ENCODE measurements at regions not wholly inside any gene's neighbourhood (a gene's known extent, or its start where the extent isn't known, plus 50 kb on each side); places are given as distances from the start of the nearest gene placed in this dataset.

GRCh38 chr12:84165998-84166571 lies 746.5 kb downstream of the SLC6A15 start:
- no peak overlapping the region for H4K91ac ChIP-seq (ENCODE audit: insufficient read depth, low read depth, low read length)
- no peaks in the 10 kb centered on the region for H3K36me3 ChIP-seq (ENCODE audit: control insufficient read depth, insufficient read depth, low read length)
- no peak overlapping the region for H3K23ac ChIP-seq (ENCODE audit: low read depth, low read length)
- H2BK15ac ChIP-seq (ENCODE audit: low read depth, low read length), result no peak overlapping the region
- H3K79me1 ChIP-seq (ENCODE audit: low read depth in 1 of 2, low read length in 2 of 2), result no peaks in the 10 kb centered on the region
- dilution Hi-C loops (cut with HindIII; ENCODE audit: low sequenced_read_pairs, unreplicated experiment) (no loop called here), in situ Hi-C loops (cut with MboI; ENCODE audit: low sequenced_read_pairs) (no loop called here), intact Hi-C loops (cut with micrococcal nuclease) (no loop called here)
- no peaks in the 10 kb centered on the region for H4K20me1 ChIP-seq (ENCODE audit: insufficient read depth, low read length)
- ChIA-PET POLR2A (ENCODE audit: unreplicated experiment) (no interaction called here), CTCF (no interaction called here)
- H2AFZ ChIP-seq (replicated peaks; ENCODE audit: low read length, poor library complexity), result no peak overlapping the region
- H3K4me2 ChIP-seq (ENCODE audit: low read depth, low read length), result no peak overlapping the region
- H2BK20ac ChIP-seq (ENCODE audit: low read depth, low read length), result no peak overlapping the region
- no peak overlapping the region for H4K8ac ChIP-seq (ENCODE audit: low read depth in 2 of 2, low read length in 2 of 2)
- H3K9me1 ChIP-seq (ENCODE audit: insufficient read depth, low read length), result no peaks in the 10 kb centered on the region
- H3K4ac ChIP-seq (ENCODE audit: low read depth, low read length), result no peak overlapping the region
- H3K4me1 ChIP-seq (ENCODE audit: control insufficient read depth, insufficient read depth, low read length), result no peaks in the 10 kb centered on the region
- no peak overlapping the region for H2BK5ac ChIP-seq (ENCODE audit: low read depth, low read length, poor library complexity, severe bottlenecking)
- H3K56ac ChIP-seq (ENCODE audit: extremely low read depth, insufficient read depth, low read length), result no peak overlapping the region
- DNase-seq, result no peak
- WGBS, 2 experiments (ENCODE audit: extremely low coverage in 2 of 2, insufficient read length in 1 of 2), result no CpG with 5 or more reads among the region's 2 CpGs
- H3K27me3 ChIP-seq (ENCODE audit: control insufficient read depth, insufficient read depth, low read length), result no peaks in the 10 kb centered on the region
- no peak overlapping the region for H3K4me3 ChIP-seq (ENCODE audit: insufficient read depth, low read depth, low read length)
- TF ChIP-seq MXI1 (IDR thresholded peaks at IDR 0.05; ENCODE audit: borderline replicate concordance, low read depth, low read length) (no peak), BHLHE40 (IDR thresholded peaks at IDR 0.05; ENCODE audit: low read depth, low read length) (no peak), NFE2L2 (IDR thresholded peaks at IDR 0.05; ENCODE audit: low read depth, low read length) (no peak), RFX5 (IDR thresholded peaks at IDR 0.05; ENCODE audit: low read depth, low read length) (no peak), USF2 (IDR thresholded peaks at IDR 0.05; ENCODE audit: low read depth, low read length) (no peak), ELK1 (IDR thresholded peaks at IDR 0.05; ENCODE audit: borderline replicate concordance, low read depth, low read length) (no peak), POLR2A (IDR thresholded peaks at IDR 0.05; ENCODE audit: low read depth, low read length) (no peak), MAZ (IDR thresholded peaks at IDR 0.05; ENCODE audit: borderline replicate concordance, low read depth, low read length) (no peak), MAFK (IDR thresholded peaks at IDR 0.05; ENCODE audit: low read depth, low read length) (no peak), RCOR1 (IDR thresholded peaks at IDR 0.05; ENCODE audit: insufficient replicate concordance, low read length) (no peak), CTCF (conservative IDR thresholded peaks at IDR 0.05; ENCODE audit: low read depth, low read length) (no peak), CEBPB (IDR thresholded peaks at IDR 0.05; ENCODE audit: low read depth, low read length) (no peak), FOS (IDR thresholded peaks at IDR 0.05; ENCODE audit: low read depth, low read length) (no peak), CHD1 (IDR thresholded peaks at IDR 0.05; ENCODE audit: low read depth, low read length) (no peak)
- no TSS peak for BruUV-seq (replicated peaks)
- no peak overlapping the region for H3K14ac ChIP-seq (replicated peaks; ENCODE audit: low read depth, low read length)
- H2BK120ac ChIP-seq (ENCODE audit: low read depth, low read length), result no peak overlapping the region
- H3K27ac ChIP-seq (ENCODE audit: insufficient read depth, low read length), result no peak overlapping the region
- no peak overlapping the region for H2AK5ac ChIP-seq (ENCODE audit: low read depth, low read length)
- no peak for ATAC-seq (ENCODE audit: low read depth)
- no peak overlapping the region for H4K5ac ChIP-seq (ENCODE audit: low read depth, low read length)
- H3K18ac ChIP-seq (ENCODE audit: low read depth, low read length), result no peak overlapping the region
- H2AK9ac ChIP-seq (replicated peaks; ENCODE audit: low read depth, low read length, poor library complexity), result no peak overlapping the region
- no peaks in the 10 kb centered on the region for H3K9me3 ChIP-seq (ENCODE audit: control insufficient read depth, insufficient read depth, low read length)
- no peak overlapping the region for H3K9ac ChIP-seq (ENCODE audit: low read depth, low read length)

Data from IMR-90 (cell line).